ENCODE measurements at regions not wholly inside any gene's neighbourhood (a gene's known extent, or its start where the extent isn't known, plus 50 kb on each side); places are given as distances from the start of the nearest gene placed in this dataset.

DNA sequence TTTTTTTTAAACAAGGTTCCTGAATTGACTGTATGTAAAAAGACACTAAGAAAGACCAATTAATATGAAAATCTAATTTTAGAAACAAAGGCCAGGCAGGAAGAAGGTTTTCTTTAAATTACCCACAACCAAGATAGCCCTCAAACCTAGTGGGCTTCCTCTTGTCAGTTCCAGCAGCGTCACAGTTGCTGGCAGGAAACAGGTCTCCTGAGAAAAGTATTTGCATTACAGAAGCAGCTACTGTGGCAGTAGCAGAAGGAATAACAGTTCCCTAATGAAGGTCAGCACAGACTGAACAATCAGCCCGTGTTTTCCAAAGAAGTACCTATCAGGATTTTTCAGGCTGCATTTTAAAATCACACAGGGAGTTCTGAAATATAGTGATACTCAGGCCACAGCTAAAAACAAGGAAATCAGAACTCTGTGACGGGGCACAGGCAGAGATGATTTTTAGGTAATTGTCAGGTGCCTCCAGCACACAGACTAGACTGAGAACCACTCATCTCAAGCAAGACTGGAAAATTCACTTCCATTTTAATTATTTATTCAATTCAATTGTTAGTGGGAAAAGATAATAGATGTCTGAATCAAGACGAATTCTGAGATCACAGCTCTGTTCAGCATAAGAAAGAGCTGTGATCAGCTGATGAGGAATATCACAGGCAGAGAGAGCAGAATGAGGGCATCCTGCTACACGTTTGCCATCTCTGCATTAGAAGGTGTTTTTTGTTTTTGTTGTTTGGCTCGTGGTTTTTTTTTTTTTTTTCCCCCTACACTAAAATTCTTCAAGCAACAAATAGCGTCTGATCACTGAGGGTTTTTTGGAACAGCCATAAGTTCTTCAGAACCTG is 230.5 kb upstream of the KHDRBS2 start:
- Histone ChIP-seq H2AFZ (no peak overlapping the region), H3K4me3 (no peak overlapping the region), H3K27ac (no peak overlapping the region), H3K9me3 (ENCODE audit: insufficient read depth, low read depth) (no peaks in the 10 kb centered on the region), H3K4me2 (no peak overlapping the region), H3K27me3 (ENCODE audit: insufficient read depth, low read depth) (no peaks in the 10 kb centered on the region), H3K9me2 (ENCODE audit: insufficient read depth) (no peaks in the 10 kb centered on the region), H3K36me3 (ENCODE audit: low read depth) (no peaks in the 10 kb centered on the region), H4K20me1 (ENCODE audit: insufficient read depth) (no peaks in the 10 kb centered on the region), H3K4me1 (replicated peaks; ENCODE audit: insufficient read depth) (no peaks in the 10 kb centered on the region), H3K79me2 (ENCODE audit: low read depth) (no peaks in the 10 kb centered on the region), H3F3A (ENCODE audit: insufficient read depth, low read depth) (no peaks in the 10 kb centered on the region)
- ChIA-PET CTCF (no interaction called here), POLR2A (ENCODE audit: unreplicated experiment) (no interaction called here)
- no TSS peak for BruUV-seq (replicated peaks)
- intact Hi-C loops (cut with micrococcal nuclease; ENCODE audit: unreplicated experiment), result no loop called here
- DNase-seq, result no peak
- TF ChIP-seq, protein P1, sequence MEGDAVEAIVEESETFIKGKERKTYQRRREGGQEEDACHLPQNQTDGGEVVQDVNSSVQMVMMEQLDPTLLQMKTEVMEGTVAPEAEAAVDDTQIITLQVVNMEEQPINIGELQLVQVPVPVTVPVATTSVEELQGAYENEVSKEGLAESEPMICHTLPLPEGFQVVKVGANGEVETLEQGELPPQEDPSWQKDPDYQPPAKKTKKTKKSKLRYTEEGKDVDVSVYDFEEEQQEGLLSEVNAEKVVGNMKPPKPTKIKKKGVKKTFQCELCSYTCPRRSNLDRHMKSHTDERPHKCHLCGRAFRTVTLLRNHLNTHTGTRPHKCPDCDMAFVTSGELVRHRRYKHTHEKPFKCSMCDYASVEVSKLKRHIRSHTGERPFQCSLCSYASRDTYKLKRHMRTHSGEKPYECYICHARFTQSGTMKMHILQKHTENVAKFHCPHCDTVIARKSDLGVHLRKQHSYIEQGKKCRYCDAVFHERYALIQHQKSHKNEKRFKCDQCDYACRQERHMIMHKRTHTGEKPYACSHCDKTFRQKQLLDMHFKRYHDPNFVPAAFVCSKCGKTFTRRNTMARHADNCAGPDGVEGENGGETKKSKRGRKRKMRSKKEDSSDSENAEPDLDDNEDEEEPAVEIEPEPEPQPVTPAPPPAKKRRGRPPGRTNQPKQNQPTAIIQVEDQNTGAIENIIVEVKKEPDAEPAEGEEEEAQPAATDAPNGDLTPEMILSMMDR (conservative IDR thresholded peaks at IDR 0.05), result no peak
- no peak for TF ChIP-seq EZH2 (IDR thresholded peaks at IDR 0.05; ENCODE audit: low read depth)

DNA sequence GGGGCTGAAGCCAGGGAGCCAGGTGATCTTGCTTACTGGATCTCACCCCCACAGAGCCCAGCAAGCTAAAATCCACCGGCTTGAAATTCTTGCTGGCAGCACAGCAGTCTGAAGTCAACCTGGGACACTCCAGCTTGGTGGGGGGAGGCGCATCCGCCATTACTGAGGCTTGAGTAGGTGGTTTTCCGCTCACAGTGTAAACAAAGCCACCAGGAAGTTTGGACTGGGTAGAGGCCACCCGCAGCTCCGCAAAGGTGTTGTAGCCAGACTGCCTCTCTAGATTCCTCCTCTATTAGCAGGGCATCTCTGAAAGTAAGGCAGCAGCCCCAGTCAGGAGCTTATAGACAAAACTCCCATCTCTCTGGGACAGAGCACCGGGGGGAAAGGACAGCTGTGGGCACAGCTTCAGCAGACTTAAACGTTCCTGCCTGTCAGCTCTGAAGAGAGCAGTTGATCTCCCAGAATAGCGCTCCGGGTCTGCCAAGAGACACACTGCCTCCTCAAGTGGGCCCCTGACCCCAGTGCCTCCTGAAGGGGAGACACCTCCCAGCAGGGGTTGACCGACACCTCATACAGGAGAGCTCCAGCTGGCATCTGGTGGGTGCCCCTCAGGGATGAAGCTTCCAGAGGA is 206.3 kb upstream of the KHDRBS2 start:
- ChIA-PET POLR2A (ENCODE audit: unreplicated experiment) (no interaction called here), CTCF (no interaction called here)
- DNase-seq, result no peak
- intact Hi-C loops (cut with micrococcal nuclease; ENCODE audit: unreplicated experiment), result no loop called here
- BruUV-seq (replicated peaks), result no TSS peak
- H3K4me2 ChIP-seq, result no peak overlapping the region
- H2AFZ ChIP-seq, result no peak overlapping the region
- H4K20me1 ChIP-seq (ENCODE audit: insufficient read depth), result no peaks in the 10 kb centered on the region
- no peaks in the 10 kb centered on the region for H3K9me2 ChIP-seq (ENCODE audit: insufficient read depth)
- H3K4me1 ChIP-seq (replicated peaks; ENCODE audit: insufficient read depth), result no peaks in the 10 kb centered on the region
- no peak overlapping the region for H3K4me3 ChIP-seq
- H3K9me3 ChIP-seq (ENCODE audit: insufficient read depth, low read depth), result no peaks in the 10 kb centered on the region
- H3K36me3 ChIP-seq (ENCODE audit: low read depth), result no peaks in the 10 kb centered on the region
- no peaks in the 10 kb centered on the region for H3F3A ChIP-seq (ENCODE audit: insufficient read depth, low read depth)
- no peaks in the 10 kb centered on the region for H3K79me2 ChIP-seq (ENCODE audit: low read depth)
- no peaks in the 10 kb centered on the region for H3K27me3 ChIP-seq (ENCODE audit: insufficient read depth, low read depth)
- H3K27ac ChIP-seq, result no peak overlapping the region
- no peak for TF ChIP-seq EZH2 (IDR thresholded peaks at IDR 0.05; ENCODE audit: low read depth)
- TF ChIP-seq, protein P1 (conservative IDR thresholded peaks at IDR 0.05), result no peak

DNA sequence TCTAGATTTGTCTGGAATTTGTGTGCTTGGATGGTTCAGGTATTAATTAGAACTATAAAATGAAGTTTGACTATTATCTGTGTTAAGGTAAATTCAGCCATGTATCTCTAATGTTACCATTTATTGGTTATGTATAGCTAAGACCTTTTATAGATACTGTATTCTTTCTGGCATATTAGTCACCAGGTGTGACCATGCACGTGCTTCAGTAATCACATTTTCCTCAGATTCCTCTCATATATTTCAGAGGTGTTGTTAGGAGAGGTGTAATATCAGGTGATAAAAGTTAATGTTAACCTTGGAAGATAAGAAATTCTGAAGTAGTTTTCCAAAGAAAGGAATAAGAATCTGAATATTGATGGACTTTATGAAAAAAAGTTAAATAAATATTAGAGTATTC is 194.5 kb upstream of the KHDRBS2 start:
- Histone ChIP-seq H3K4me1 (replicated peaks; ENCODE audit: insufficient read depth) (no peaks in the 10 kb centered on the region), H3K9me2 (ENCODE audit: insufficient read depth) (no peaks in the 10 kb centered on the region), H3K4me2 (no peak overlapping the region), H3K27ac (no peak overlapping the region), H4K20me1 (ENCODE audit: insufficient read depth) (no peaks in the 10 kb centered on the region), H3K27me3 (ENCODE audit: insufficient read depth, low read depth) (no peaks in the 10 kb centered on the region), H3K79me2 (ENCODE audit: low read depth) (no peaks in the 10 kb centered on the region), H3K4me3 (no peak overlapping the region), H3K9me3 (ENCODE audit: insufficient read depth, low read depth) (no peaks in the 10 kb centered on the region), H3F3A (ENCODE audit: insufficient read depth, low read depth) (no peaks in the 10 kb centered on the region), H3K36me3 (ENCODE audit: low read depth) (no peaks in the 10 kb centered on the region), H2AFZ (no peak overlapping the region)
- TF ChIP-seq, protein P1 (conservative IDR thresholded peaks at IDR 0.05), result no peak
- TF ChIP-seq EZH2 (IDR thresholded peaks at IDR 0.05; ENCODE audit: low read depth), result no peak
- POLR2A ChIA-PET (ENCODE audit: unreplicated experiment), result no interaction called here
- no TSS peak for BruUV-seq (replicated peaks)
- no peak for DNase-seq
- intact Hi-C loops (cut with micrococcal nuclease; ENCODE audit: unreplicated experiment), result no loop called here
- CTCF ChIA-PET, result no interaction called here
